Tibial artery (tissue), 4 donors: ENCODE measurements at regions not wholly inside any gene's neighbourhood (a gene's known extent, or its start where the extent isn't known, plus 50 kb on each side); places are given as distances from the start of the nearest gene placed in this dataset.

ENCODE experiments used
- DNase-seq, 2 donors: peaks; one replicate each; pipeline ENCODE4 v3.0.0-alpha.2; 2019
- H3K27ac ChIP-seq, 2 donors: fragments of 200-600 bp; sonication (generic) in 1 of 2; 1 replicate in 1 of 2; 2 replicates in 1 of 2; pipeline ENCODE4 v1.5.1; 2018 to 2019; ENCODE audit warnings: mild to moderate bottlenecking in 1 of 2
- H3K27me3 ChIP-seq, 2 donors: fragments of 200-600 bp; sonication (generic) in 1 of 2; one replicate each; pipeline versions ENCODE4 v1.5.1 to v1.6.0; 2016 to 2019
- H3K36me3 ChIP-seq, 3 donors: fragments of 200-600 bp; sonication (generic) in 2 of 3; one replicate each; pipeline ENCODE4 v1.5.1; 2016 to 2019; ENCODE audit warnings: mild to moderate bottlenecking in 2 of 3
- H3K4me1 ChIP-seq, 4 donors: fragments of 200-600 bp; sonication (generic) in 2 of 4; 1 replicate in 3 of 4; 2 replicates in 1 of 4; pipeline ENCODE4 v1.5.1; 2016 to 2019
- H3K4me3 ChIP-seq, 2 donors: fragments of 200-600 bp; sonication (generic) in 1 of 2; 1 replicate in 1 of 2; 2 replicates in 1 of 2; pipeline ENCODE4 v1.5.1; 2018 to 2019; ENCODE audit warnings: mild to moderate bottlenecking in 2 of 2
- H3K9me3 ChIP-seq, 3 donors: fragments of 200-600 bp; sonication (generic) in 1 of 3; one replicate each; pipeline ENCODE4 v1.5.1; 2016 to 2019
- CTCF ChIP-seq, 2 experiments: fragments of 200-600 bp in 1 of 2; fragments of 450-650 bp in 1 of 2; IDR thresholded peaks; one replicate each; pipeline ENCODE4 v1.5.1; 2017 to 2019; ENCODE audit warnings: antibody characterized with exemption in 2 of 2, mild to moderate bottlenecking in 1 of 2, moderate library complexity in 1 of 2
- intact Hi-C: fragments of 100-400 bp; cut with DNase I; formaldehyde crosslinking; loops from one replicate; pipeline ENCODE4 v1.15.0; 2023; ENCODE audit warnings: low total_unique reads

GRCh38 chr5:74127381-74128320, 501.7 kb downstream of the ARHGEF28 start:
- H3K27ac ChIP-seq, result no peak overlapping the region
- DNase-seq, result no peak
- H3K9me3 ChIP-seq, result no peaks in the 10 kb centered on the region
- no peak for TF ChIP-seq CTCF (IDR thresholded peaks at IDR 0.05)
- no peaks in the 10 kb centered on the region for H3K36me3 ChIP-seq
- intact Hi-C loops, result no loop called here
- H3K27me3 ChIP-seq, result no peaks in the 10 kb centered on the region
- H3K4me3 ChIP-seq, result no peak overlapping the region
- H3K4me1 ChIP-seq, result no peaks in the 10 kb centered on the region

GRCh38 chr5:74126294-74126693, 500.3 kb downstream of the ARHGEF28 start:
- intact Hi-C loops, result no loop called here
- Histone ChIP-seq H3K36me3 (no peaks in the 10 kb centered on the region), H3K4me1 (no peaks in the 10 kb centered on the region), H3K9me3 (no peaks in the 10 kb centered on the region), H3K27me3 (no peaks in the 10 kb centered on the region), H3K27ac (no peak overlapping the region), H3K4me3 (no peak overlapping the region)
- DNase-seq, result no peak
- no peak for TF ChIP-seq CTCF (IDR thresholded peaks at IDR 0.05)

- intact Hi-C loops, result no loop called here
- no peaks in the 10 kb centered on the region for H3K4me1 ChIP-seq
- no peaks in the 10 kb centered on the region for H3K36me3 ChIP-seq
- DNase-seq, result no peak
- no peak overlapping the region for H3K27ac ChIP-seq
- no peak for TF ChIP-seq CTCF (IDR thresholded peaks at IDR 0.05)
- no peak overlapping the region for H3K4me3 ChIP-seq
- H3K9me3 ChIP-seq, result no peaks in the 10 kb centered on the region
- no peaks in the 10 kb centered on the region for H3K27me3 ChIP-seq
Measured at GRCh38 chr5:74124826-74125225, 498.8 kb downstream of the ARHGEF28 start.

- intact Hi-C loops, result no loop called here
- no peak for DNase-seq
- H3K27me3 ChIP-seq, result no peaks in the 10 kb centered on the region
- H3K9me3 ChIP-seq, result no peaks in the 10 kb centered on the region
- no peaks in the 10 kb centered on the region for H3K36me3 ChIP-seq
- no peak overlapping the region for H3K27ac ChIP-seq
- H3K4me3 ChIP-seq, result no peak overlapping the region
- TF ChIP-seq CTCF (IDR thresholded peaks at IDR 0.05), result no peak
- H3K4me1 ChIP-seq, result no peaks in the 10 kb centered on the region
Measured at GRCh38 chr5:74123929-74124328, 497.9 kb downstream of the ARHGEF28 start.

- Histone ChIP-seq H3K27ac (no peak overlapping the region), H3K4me3 (no peak overlapping the region), H3K27me3 (no peaks in the 10 kb centered on the region), H3K4me1 (no peaks in the 10 kb centered on the region), H3K9me3 (no peaks in the 10 kb centered on the region), H3K36me3 (no peaks in the 10 kb centered on the region)
- intact Hi-C loops, result no loop called here
- DNase-seq, result no peak
- TF ChIP-seq CTCF (IDR thresholded peaks at IDR 0.05), result no peak
Measured at GRCh38 chr5:74122979-74123590, 497.1 kb downstream of the ARHGEF28 start.
